Lower leg skin (tissue), 4 donors: ENCODE measurements at regions not wholly inside any gene's neighbourhood (a gene's known extent, or its start where the extent isn't known, plus 50 kb on each side); places are given as distances from the start of the nearest gene placed in this dataset.

Experiments used
- DNase-seq, 2 donors: peaks; one replicate each; pipeline ENCODE4 v3.0.0-alpha.2; 2019; ENCODE audit warnings: low spot score in 2 of 2
- H3K4me3 ChIP-seq: fragments of 200-600 bp; sonication (generic); 2 replicates; pipeline ENCODE4 v1.5.1; 2017; ENCODE audit warnings: mild to moderate bottlenecking, low read depth; ENCODE audit not compliant: poor library complexity, severe bottlenecking
- CTCF ChIP-seq, 3 donors: fragments of 450-650 bp; IDR thresholded peaks; one replicate each; pipeline ENCODE4 v1.5.1; 2016; ENCODE audit warnings: antibody characterized with exemption in 3 of 3, mild to moderate bottlenecking in 3 of 3, moderate library complexity in 2 of 3
- POLR2A ChIP-seq, 2 donors: fragments of 450-650 bp; IDR thresholded peaks; one replicate each; pipeline ENCODE4 v1.6.1; 2016 to 2017; ENCODE audit warnings: antibody characterized with exemption in 2 of 2, mild to moderate bottlenecking in 1 of 2, moderate library complexity in 1 of 2
- WGBS, 2 donors: methylation state at CpG; one replicate each; pipeline ENCODE4 v1.1.5; 2018; 5-methylcytosine and 5-hydroxymethylcytosine counted together
- intact Hi-C: fragments of 100-400 bp; cut with DNase I; formaldehyde crosslinking; loops from one replicate; pipeline ENCODE4 v1.15.0; 2023; ENCODE audit warnings: low total_unique reads

- intact Hi-C loops: no loop called here
- no peak overlapping the region for H3K4me3 ChIP-seq
- no peak for TF ChIP-seq CTCF (IDR thresholded peaks at IDR 0.05)
- TF ChIP-seq POLR2A (IDR thresholded peaks at IDR 0.05): no peak
- 95 to 98% methylated on average over 5 of the region's 5 CpGs for WGBS, 2 donors
- no peak for DNase-seq
Measured at GRCh38 chr6:6911391-6911790, 196.4 kb upstream of the RREB1 start.

GRCh38 chr6:6912817-6913744 is 194.7 kb upstream of the RREB1 start:
- H3K4me3 ChIP-seq: no peak overlapping the region
- intact Hi-C loops: no loop called here
- WGBS, 2 donors: 66 to 74% methylated on average over 11 of the region's 11 CpGs
- DNase-seq: no peak
- TF ChIP-seq POLR2A (IDR thresholded peaks at IDR 0.05) (no peak), CTCF (IDR thresholded peaks at IDR 0.05) (no peak)

GRCh38 chr6:6915219-6915618 is 192.5 kb upstream of the RREB1 start:
- intact Hi-C loops: no loop called here
- H3K4me3 ChIP-seq: no peak overlapping the region
- DNase-seq: no peak
- 77 to 81% methylated on average over 3 of the region's 3 CpGs for WGBS, 2 donors
- no peak for TF ChIP-seq CTCF (IDR thresholded peaks at IDR 0.05)

GRCh38 chr6:6915813-6916547 is 191.8 kb upstream of the RREB1 start:
- 5 to 6% methylated on average over 9 of the region's 9 CpGs for WGBS, 2 donors
- H3K4me3 ChIP-seq: no peak overlapping the region
- peak in 1 of 2 donors; percentile 84 for DNase-seq
- TF ChIP-seq CTCF (IDR thresholded peaks at IDR 0.05): no peak
- TF ChIP-seq POLR2A (IDR thresholded peaks at IDR 0.05): no peak
- intact Hi-C loops: no loop called here

GRCh38 chr6:6916598-6916997 is 191.2 kb upstream of the RREB1 start:
- 53 to 62% methylated on average over 6 of the region's 6 CpGs for WGBS, 2 donors

More at GRCh38 chr6:6916598-6916997, 191.2 kb upstream of the RREB1 start:
- intact Hi-C loops: no loop called here
- TF ChIP-seq CTCF (IDR thresholded peaks at IDR 0.05) (no peak), POLR2A (IDR thresholded peaks at IDR 0.05) (no peak)
- H3K4me3 ChIP-seq: no peak overlapping the region
- DNase-seq: no peak
